DND-41 (cell line): ENCODE measurements at regions not wholly inside any gene's neighbourhood (a gene's known extent, or its start where the extent isn't known, plus 50 kb on each side); places are given as distances from the start of the nearest gene placed in this dataset.

Experiments
- ATAC-seq: fragments of 200-7000 bp; cut with Tn5 transposase; 3 replicates; pipeline ENCODE4 v1.9.1; 2021; ENCODE audit warnings: low read depth; ENCODE audit not compliant: insufficient read depth
- DNase-seq: peaks from one replicate; pipeline ENCODE4 v3.0.0-alpha.2; 2020
- H2AFZ ChIP-seq: 2 replicates; pipeline ENCODE4 v1.6.0; 2012; ENCODE audit warnings: low read depth, low read length
- H3K27ac ChIP-seq: 2 replicates; pipeline ENCODE4 v1.5.1; 2012; ENCODE audit warnings: low read length, inconsistent platforms
- H3K27me3 ChIP-seq: fragments of 200-600 bp; sonication (generic); 2 replicates; pipeline ENCODE4 v1.6.0; 2012; ENCODE audit warnings: low read length, mild to moderate bottlenecking, inconsistent platforms; ENCODE audit not compliant: insufficient read depth, poor library complexity
- H3K36me3 ChIP-seq: 2 replicates; pipeline ENCODE4 v1.5.1; 2012; ENCODE audit warnings: low read length, inconsistent platforms; ENCODE audit not compliant: insufficient read depth
- H3K4me1 ChIP-seq: 2 replicates; pipeline ENCODE4 v1.5.1; 2012; ENCODE audit warnings: mild to moderate bottlenecking, low read length; ENCODE audit not compliant: insufficient read depth
- H3K4me2 ChIP-seq: 2 replicates; pipeline ENCODE4 v1.6.0; 2012; ENCODE audit warnings: mild to moderate bottlenecking, moderate library complexity, low read length, inconsistent platforms; ENCODE audit not compliant: insufficient read depth
- H3K4me3 ChIP-seq, 2 experiments: fragments of 200-600 bp in 1 of 2; shearing (Covaris generic) in 1 of 2; 2 replicates each; pipeline ENCODE4 v1.5.1; 2012 to 2016; ENCODE audit warnings: inconsistent platforms in 2 of 2, low read length in 2 of 2, mild to moderate bottlenecking in 2 of 2, low read depth in 1 of 2, moderate library complexity in 1 of 2
- H3K79me2 ChIP-seq: 2 replicates; pipeline ENCODE4 v1.6.0; 2012; ENCODE audit warnings: low read length, inconsistent platforms; ENCODE audit not compliant: insufficient read depth
- H3K9ac ChIP-seq: 2 replicates; pipeline ENCODE4 v1.6.0; 2012; ENCODE audit warnings: low read depth, mild to moderate bottlenecking, inconsistent platforms, low read length, moderate library complexity
- H3K9me3 ChIP-seq: 2 replicates; pipeline ENCODE4 v1.5.1; 2012; ENCODE audit warnings: low read length, moderate library complexity, mild to moderate bottlenecking, inconsistent platforms; ENCODE audit not compliant: insufficient read depth, severe bottlenecking
- H4K20me1 ChIP-seq: 2 replicates; pipeline ENCODE4 v1.6.0; 2012; ENCODE audit warnings: low read length; ENCODE audit not compliant: insufficient read depth
- EZH2 ChIP-seq: IDR thresholded peaks from 3 replicates; pipeline ENCODE4 v1.6.1; 2012; ENCODE audit warnings: borderline replicate concordance, low read depth, mild to moderate bottlenecking, moderate library complexity, low read length, inconsistent platforms; ENCODE audit not compliant: severe bottlenecking
- TF ChIP-seq, protein P1 (sequence below): IDR thresholded peaks from 2 replicates; pipeline ENCODE4 v1.5.1; 2012; ENCODE audit warnings: borderline replicate concordance, low read length, moderate library complexity, mild to moderate bottlenecking; ENCODE audit not compliant: poor library complexity, severe bottlenecking; ENCODE audit errors: extremely low read depth

DNA sequence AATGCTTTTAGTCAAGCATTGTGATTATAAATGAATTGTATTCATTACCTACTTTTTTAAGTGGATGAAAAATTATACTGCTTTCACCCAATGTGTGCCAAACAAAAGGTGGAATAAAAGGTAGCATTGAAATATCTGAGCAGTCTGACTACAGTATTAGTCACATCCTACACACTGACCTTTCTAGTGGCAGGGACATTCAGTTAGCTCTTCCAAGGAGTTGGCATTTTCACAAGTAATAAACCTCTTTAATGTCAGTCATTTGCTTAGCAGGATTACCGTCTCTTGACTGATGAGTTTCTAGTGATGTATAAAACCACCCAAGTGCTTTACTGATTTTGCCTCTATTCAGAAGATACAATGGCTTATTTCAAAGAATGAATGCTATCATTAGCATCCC lies 687.9 kb downstream of the ARAP2 start:
- Histone ChIP-seq H2AFZ (no peak overlapping the region), H3K4me3 (no peak overlapping the region)
- TF ChIP-seq, protein P1, sequence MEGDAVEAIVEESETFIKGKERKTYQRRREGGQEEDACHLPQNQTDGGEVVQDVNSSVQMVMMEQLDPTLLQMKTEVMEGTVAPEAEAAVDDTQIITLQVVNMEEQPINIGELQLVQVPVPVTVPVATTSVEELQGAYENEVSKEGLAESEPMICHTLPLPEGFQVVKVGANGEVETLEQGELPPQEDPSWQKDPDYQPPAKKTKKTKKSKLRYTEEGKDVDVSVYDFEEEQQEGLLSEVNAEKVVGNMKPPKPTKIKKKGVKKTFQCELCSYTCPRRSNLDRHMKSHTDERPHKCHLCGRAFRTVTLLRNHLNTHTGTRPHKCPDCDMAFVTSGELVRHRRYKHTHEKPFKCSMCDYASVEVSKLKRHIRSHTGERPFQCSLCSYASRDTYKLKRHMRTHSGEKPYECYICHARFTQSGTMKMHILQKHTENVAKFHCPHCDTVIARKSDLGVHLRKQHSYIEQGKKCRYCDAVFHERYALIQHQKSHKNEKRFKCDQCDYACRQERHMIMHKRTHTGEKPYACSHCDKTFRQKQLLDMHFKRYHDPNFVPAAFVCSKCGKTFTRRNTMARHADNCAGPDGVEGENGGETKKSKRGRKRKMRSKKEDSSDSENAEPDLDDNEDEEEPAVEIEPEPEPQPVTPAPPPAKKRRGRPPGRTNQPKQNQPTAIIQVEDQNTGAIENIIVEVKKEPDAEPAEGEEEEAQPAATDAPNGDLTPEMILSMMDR = no peak
- no peak for TF ChIP-seq EZH2

DNA sequence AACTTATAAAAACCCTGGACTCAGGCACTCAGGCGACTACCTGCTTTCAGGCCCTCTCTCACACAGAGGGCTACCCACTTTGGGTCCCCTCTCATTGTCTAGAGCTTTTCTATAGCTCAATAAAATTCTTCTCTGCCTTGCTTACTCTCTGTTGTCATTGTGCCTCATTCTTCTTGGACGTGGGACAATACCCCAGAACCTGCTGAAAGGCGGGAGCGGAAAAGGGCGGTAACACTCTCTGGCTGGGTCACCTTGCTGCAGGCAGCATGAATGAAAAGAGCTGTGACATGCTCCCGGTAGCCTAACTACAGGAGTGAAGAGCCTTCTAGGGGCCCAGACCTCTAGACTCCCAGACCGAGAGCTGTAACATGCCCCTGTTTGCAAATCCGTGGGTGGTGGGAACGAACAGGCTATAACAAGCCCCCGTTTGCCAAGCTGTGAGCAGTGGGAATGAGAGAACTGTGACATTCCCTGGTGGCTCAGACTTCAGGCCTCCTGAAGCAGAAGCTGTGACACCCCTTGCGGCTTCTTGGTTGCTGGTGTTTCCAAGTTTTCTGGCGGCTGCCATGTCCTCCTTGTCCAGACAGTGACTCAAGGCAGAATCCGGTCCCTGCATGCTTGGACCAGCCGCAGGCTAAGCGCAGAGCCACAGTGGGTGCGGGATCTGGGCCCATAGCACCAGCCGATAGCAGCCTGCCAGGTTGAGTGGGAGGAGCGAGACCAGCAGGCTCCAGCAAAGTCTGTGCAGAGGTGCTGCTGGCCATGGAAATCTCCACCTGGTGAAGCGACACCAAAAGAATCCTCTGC lies 684.6 kb downstream of the ARAP2 start:
- peaks cover 11% of the 10 kb centered on the region for H3K9me3 ChIP-seq
- H3K27me3 ChIP-seq = no peaks in the 10 kb centered on the region
- DNase-seq = no peak
- TF ChIP-seq EZH2 = no peak
- TF ChIP-seq, protein P1 = no peak
- ATAC-seq = no peak
- H3K9ac ChIP-seq = no peak overlapping the region
- no peaks in the 10 kb centered on the region for H3K79me2 ChIP-seq
- no peaks in the 10 kb centered on the region for H3K4me1 ChIP-seq
- H3K36me3 ChIP-seq = no peaks in the 10 kb centered on the region
- no peak overlapping the region for H2AFZ ChIP-seq
- no peak overlapping the region for H3K27ac ChIP-seq
- no peak overlapping the region for H3K4me2 ChIP-seq
- no peaks in the 10 kb centered on the region for H4K20me1 ChIP-seq
- no peak overlapping the region for H3K4me3 ChIP-seq

More for the DNA sequence above, 687.9 kb downstream of the ARAP2 start:
- no peaks in the 10 kb centered on the region for H4K20me1 ChIP-seq
- H3K9ac ChIP-seq = no peak overlapping the region
- H3K79me2 ChIP-seq = no peaks in the 10 kb centered on the region
- H3K9me3 ChIP-seq = peaks cover 11% of the 10 kb centered on the region
- H3K27me3 ChIP-seq = no peaks in the 10 kb centered on the region
- no peak overlapping the region for H3K4me2 ChIP-seq
- ATAC-seq (no peak), DNase-seq (no peak)
- H3K36me3 ChIP-seq = no peaks in the 10 kb centered on the region
- H3K4me1 ChIP-seq = no peaks in the 10 kb centered on the region
- no peak overlapping the region for H3K27ac ChIP-seq

DNA sequence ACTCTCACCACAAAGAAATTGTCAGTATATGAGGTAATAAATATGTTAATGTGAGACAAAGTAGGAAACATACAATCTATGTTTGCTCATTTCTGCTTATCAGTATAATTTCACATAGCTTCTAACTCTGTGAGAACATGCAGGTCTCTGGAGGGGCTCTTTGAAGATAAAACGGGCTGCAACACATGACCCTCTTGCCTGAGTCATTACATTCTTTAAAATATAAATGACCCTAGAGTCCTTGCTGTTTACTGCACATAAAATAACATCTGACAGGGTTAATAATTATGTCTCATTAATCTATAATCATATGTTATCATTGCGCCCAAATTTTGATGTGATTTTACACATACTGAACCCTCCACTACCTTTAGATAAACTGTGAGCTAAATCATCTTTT lies 681.5 kb downstream of the ARAP2 start:
- Histone ChIP-seq H3K4me3 (no peak overlapping the region), H3K27ac (no peak overlapping the region), H3K27me3 (no peaks in the 10 kb centered on the region), H3K79me2 (no peaks in the 10 kb centered on the region), H3K36me3 (no peaks in the 10 kb centered on the region), H2AFZ (no peak overlapping the region), H3K9ac (no peak overlapping the region), H3K4me1 (no peaks in the 10 kb centered on the region), H3K4me2 (no peak overlapping the region), H4K20me1 (no peaks in the 10 kb centered on the region), H3K9me3 (peaks cover 11% of the 10 kb centered on the region)
- DNase-seq (no peak), ATAC-seq (no peak)
- no peak for TF ChIP-seq EZH2
- TF ChIP-seq, protein P1 = no peak
